ENCODE measurements at regions not wholly inside any gene's neighbourhood (a gene's known extent, or its start where the extent isn't known, plus 50 kb on each side); places are given as distances from the start of the nearest gene placed in this dataset.
"Not testable (repeated sequence)": the region's sequence is repeated elsewhere in the genome, so short reads cannot be mapped to it uniquely, and the experiment has no call there.

GRCh38 chrX:25519258-25519657, 503.5 kb upstream of the ARX start:
- no peaks in the 10 kb centered on the region for H3K4me1 ChIP-seq (ENCODE audit: control insufficient read depth, insufficient read depth, low read length)
- no peak overlapping the region for H2AFZ ChIP-seq (ENCODE audit: control insufficient read depth, low read depth, low read length)
- H3K79me2 ChIP-seq (ENCODE audit: control insufficient read depth, insufficient read depth, low read length) = no peaks in the 10 kb centered on the region
- ChIA-PET CTCF (interaction anchor here (1.0 kb wide), 1 partner anchor 9 kb away, joined by 3 read pairs; no protein-coding TSS in a partner anchor), SMC1A (ENCODE audit: uncharacterized antibody, unreplicated experiment) (no interaction called here), RAD21 (ENCODE audit: unreplicated experiment) (no interaction called here), POLR2A (no interaction called here)
- H3K9ac ChIP-seq (ENCODE audit: control insufficient read depth, insufficient read depth, low read length) = no peak overlapping the region
- no peaks in the 10 kb centered on the region for H3K9me3 ChIP-seq (replicated peaks; ENCODE audit: control insufficient read depth, insufficient read depth, low read length)
- no peaks in the 10 kb centered on the region for H4K20me1 ChIP-seq (ENCODE audit: control insufficient read depth, insufficient read depth)
- intact Hi-C loops (cut with micrococcal nuclease; ENCODE audit: unreplicated experiment) (no loop called here), in situ Hi-C loops (cut with MboI) (no loop called here)
- no TSS peak for BruUV-seq (replicated peaks)
- no peak overlapping the region for H3K4me3 ChIP-seq
- no peak for ATAC-seq
- H3K4me2 ChIP-seq (ENCODE audit: control insufficient read depth, insufficient read depth) = no peak overlapping the region
- no peak for FAIRE-seq
- no peak for DNase-seq (ENCODE audit: low read depth, low spot score)
- H3K27ac ChIP-seq (ENCODE audit: control insufficient read depth, insufficient read depth) = no peak overlapping the region
- TF ChIP-seq TARDBP (IDR thresholded peaks at IDR 0.05; ENCODE audit: borderline replicate concordance) = no peak
- TF ChIP-seq RB1 (IDR thresholded peaks at IDR 0.05; ENCODE audit: borderline replicate concordance) = no peak
- no peak for TF ChIP-seq POLR2AphosphoS2 (IDR thresholded peaks at IDR 0.05; ENCODE audit: low read depth, low read length)
- TF ChIP-seq KAT2A (conservative IDR thresholded peaks at IDR 0.05; ENCODE audit: control insufficient read depth, low read depth, low read length) = no peak
- TF ChIP-seq MLLT1 (IDR thresholded peaks at IDR 0.05) = no peak
- TF ChIP-seq SMC3 (IDR thresholded peaks at IDR 0.05; ENCODE audit: borderline replicate concordance, low read length) = no peak
- no peak for TF ChIP-seq HCFC1 (IDR thresholded peaks at IDR 0.05; ENCODE audit: low read length)
- TF ChIP-seq ZZZ3 (IDR thresholded peaks at IDR 0.05; ENCODE audit: control insufficient read depth, insufficient read length, low read depth) = no peak
- TF ChIP-seq NFXL1 (IDR thresholded peaks at IDR 0.05; ENCODE audit: borderline replicate concordance) = no peak
- TF ChIP-seq DPF2 (IDR thresholded peaks at IDR 0.05) = no peak
- H3K36me3 ChIP-seq (ENCODE audit: control insufficient read depth in 2 of 2, insufficient read depth in 2 of 2, low read length in 1 of 2) = no peaks in the 10 kb centered on the region
- H3K27me3 ChIP-seq (replicated peaks in 1 of 2; ENCODE audit: control insufficient read depth in 2 of 2, insufficient read depth in 2 of 2, low read length in 1 of 2) = no peaks in the 10 kb centered on the region
- WGBS (ENCODE audit: insufficient coverage, insufficient replicate concordance, low lambda C conversion rate, missing lambda C conversion rate) = 16% methylated on average over 2 of the region's 2 CpGs

- BruUV-seq (replicated peaks); in situ Hi-C loops (cut with MboI); ATAC-seq: not testable (repeated sequence)
These were observed 506.8 kb upstream of the ARX start for GRCh38 chrX:25522443-25523010.

More at GRCh38 chrX:25522443-25523010, 506.8 kb upstream of the ARX start:
- H3K4me2 ChIP-seq (ENCODE audit: control insufficient read depth, insufficient read depth); H3K79me2 ChIP-seq (ENCODE audit: control insufficient read depth, insufficient read depth, low read length); FAIRE-seq; SMC1A ChIA-PET (ENCODE audit: uncharacterized antibody, unreplicated experiment); H2AFZ ChIP-seq (ENCODE audit: control insufficient read depth, low read depth, low read length); H3K4me1 ChIP-seq (ENCODE audit: control insufficient read depth, insufficient read depth, low read length); POLR2A ChIA-PET; H3K27ac ChIP-seq (ENCODE audit: control insufficient read depth, insufficient read depth); DNase-seq (ENCODE audit: low read depth, low spot score); H3K27me3 ChIP-seq (replicated peaks in 1 of 2; ENCODE audit: control insufficient read depth in 2 of 2, insufficient read depth in 2 of 2, low read length in 1 of 2); H4K20me1 ChIP-seq (ENCODE audit: control insufficient read depth, insufficient read depth); H3K36me3 ChIP-seq (ENCODE audit: control insufficient read depth in 2 of 2, insufficient read depth in 2 of 2, low read length in 1 of 2); CTCF ChIA-PET; RAD21 ChIA-PET (ENCODE audit: unreplicated experiment); H3K9ac ChIP-seq (ENCODE audit: control insufficient read depth, insufficient read depth, low read length); H3K9me3 ChIP-seq (replicated peaks; ENCODE audit: control insufficient read depth, insufficient read depth, low read length); H3K4me3 ChIP-seq: not testable (repeated sequence)
- intact Hi-C loops (cut with micrococcal nuclease; ENCODE audit: unreplicated experiment) = loop anchor here (1.0 kb wide), 1 partner anchor 447 kb away; no protein-coding TSS in a partner anchor
- WGBS (ENCODE audit: insufficient coverage, insufficient replicate concordance, low lambda C conversion rate, missing lambda C conversion rate) = 62% methylated on average over 19 of the region's 20 CpGs
